HK-2 (cell line): ENCODE measurements at regions not wholly inside any gene's neighbourhood (a gene's known extent, or its start where the extent isn't known, plus 50 kb on each side); places are given as distances from the start of the nearest gene placed in this dataset.
A peak's percentile ranks its signal among the peaks of the same experiment; 100 is the strongest.

ENCODE experiments used
- DNase-seq: peaks from one replicate; pipeline ENCODE4 v3.0.0-alpha.2; 2018; ENCODE audit not compliant: unreplicated experiment

- no peak for DNase-seq
Observed at GRCh38 chr15:69505956-69506556, 53.4 kb downstream of the RPLP1 start.

- no peak for DNase-seq
Observed at GRCh38 chr15:69508659-69509058, 56.0 kb downstream of the RPLP1 start.

GRCh38 chr15:69509131-69509530 is 56.5 kb downstream of the RPLP1 start:
- no peak for DNase-seq

- no peak for DNase-seq
Observed at GRCh38 chr15:69510556-69510955, 57.9 kb downstream of the RPLP1 start.

GRCh38 chr15:69511015-69511414 is 58.4 kb downstream of the RPLP1 start:
- DNase-seq: no peak

GRCh38 chr15:69511716-69512340 is 59.2 kb downstream of the RPLP1 start:
- DNase-seq: no peak

GRCh38 chr15:69513450-69513960 is 60.9 kb downstream of the RPLP1 start:
- DNase-seq: no peak

- DNase-seq: no peak
Observed at GRCh38 chr15:69513986-69514385, 61.4 kb downstream of the RPLP1 start.

- no peak for DNase-seq
Observed at GRCh38 chr15:69515508-69515907, 62.9 kb downstream of the RPLP1 start.

- no peak for DNase-seq
Observed at GRCh38 chr15:69515926-69516325, 63.3 kb downstream of the RPLP1 start.

- no peak for DNase-seq
Observed at GRCh38 chr15:69517052-69517451, 64.4 kb downstream of the RPLP1 start.

- DNase-seq: no peak
Observed at GRCh38 chr15:69518806-69519205, 66.2 kb downstream of the RPLP1 start.

- DNase-seq: no peak
Observed at GRCh38 chr15:69520067-69520466, 67.4 kb downstream of the RPLP1 start.

GRCh38 chr15:69522361-69522760 is 69.7 kb downstream of the RPLP1 start:
- no peak for DNase-seq

GRCh38 chr15:69523010-69524001 is 70.7 kb downstream of the RPLP1 start:
- peak; percentile 49 for DNase-seq

- no peak for DNase-seq
Observed at GRCh38 chr15:69524296-69524695, 71.7 kb downstream of the RPLP1 start.

GRCh38 chr15:69524814-69525213 is 72.2 kb downstream of the RPLP1 start:
- no peak for DNase-seq

- no peak for DNase-seq
Observed at GRCh38 chr15:69525543-69525942, 72.9 kb downstream of the RPLP1 start.

GRCh38 chr15:69526081-69527061 is 73.8 kb downstream of the RPLP1 start:
- DNase-seq: no peak

GRCh38 chr15:69529141-69529540 is 76.5 kb downstream of the RPLP1 start:
- no peak for DNase-seq

GRCh38 chr15:69529961-69530633 is 77.5 kb downstream of the RPLP1 start:
- no peak for DNase-seq
